ENCODE measurements at regions not wholly inside any gene's neighbourhood (a gene's known extent, or its start where the extent isn't known, plus 50 kb on each side); places are given as distances from the start of the nearest gene placed in this dataset.
"Not testable (repeated sequence)": the region's sequence is repeated elsewhere in the genome, so short reads cannot be mapped to it uniquely, and the experiment has no call there.

GRCh38 chr2:8505311-8505920, 176.4 kb upstream of the ID2 start:
- no peak for DNase-seq

- no peak for DNase-seq
Measured at GRCh38 chr2:8506746-8507145, 175.1 kb upstream of the ID2 start.

DNA sequence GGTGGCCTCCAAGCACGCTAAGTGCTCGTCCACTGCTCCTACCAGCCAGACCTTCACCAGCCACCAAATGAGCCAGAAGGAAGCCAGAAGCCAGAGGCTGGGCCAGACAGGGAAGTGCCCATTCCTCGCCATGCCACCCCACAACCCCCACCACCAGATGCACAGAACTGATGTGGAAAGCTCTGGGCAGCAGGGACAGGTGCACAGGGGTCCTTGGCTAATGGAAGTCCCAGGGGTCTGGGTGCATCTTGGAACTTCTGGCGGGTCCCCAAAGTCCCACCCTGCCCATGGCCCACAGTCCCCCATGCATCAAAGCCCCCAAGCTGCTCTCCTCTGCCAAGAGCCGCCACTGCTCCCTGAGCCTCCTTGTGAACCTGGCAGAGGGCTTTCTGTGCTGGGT, 173.1 kb upstream of the ID2 start:
- DNase-seq = no peak

GRCh38 chr2:8509621-8510020, 172.2 kb upstream of the ID2 start:
- DNase-seq = no peak

DNA sequence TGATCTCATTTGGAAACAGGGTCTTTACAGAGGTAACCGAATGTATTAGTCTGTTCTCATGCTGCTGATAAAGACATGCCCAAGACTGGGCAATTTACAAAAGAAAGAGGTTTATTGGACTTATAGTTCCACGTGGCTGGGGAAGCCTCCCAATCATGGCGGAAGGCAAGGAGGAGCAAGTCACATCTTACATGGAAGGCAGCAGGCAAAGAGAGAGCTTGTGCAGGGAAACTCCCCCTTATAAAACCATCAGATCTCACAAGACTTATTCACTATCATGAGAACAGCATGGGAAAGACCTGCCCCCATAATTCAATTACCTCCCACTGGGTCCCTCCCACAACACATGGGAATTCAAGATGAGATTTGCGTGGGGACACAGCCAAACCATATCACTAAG, 171.8 kb upstream of the ID2 start:
- not testable (repeated sequence) for DNase-seq

DNA sequence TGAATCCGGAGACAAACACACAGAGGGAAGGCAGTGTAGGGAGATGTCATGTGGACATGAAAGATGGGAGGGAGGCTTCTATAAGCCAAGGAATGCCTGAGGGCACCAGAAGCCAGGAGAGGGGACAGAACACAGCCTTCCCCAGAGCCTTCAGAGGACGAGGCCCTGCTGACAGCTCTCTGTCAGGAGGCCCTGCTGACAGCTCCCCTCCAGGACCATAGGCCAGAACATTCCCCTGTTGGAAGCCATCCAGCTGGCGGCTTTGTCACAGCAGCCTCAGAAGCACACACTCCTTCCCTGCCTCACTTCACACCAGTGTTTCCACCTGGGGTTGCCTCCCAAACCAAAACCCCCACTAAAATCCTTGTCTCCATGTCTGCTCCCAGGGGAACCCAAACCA, 171.3 kb upstream of the ID2 start:
- DNase-seq = no peak

- DNase-seq = peak; percentile 61
Measured at GRCh38 chr2:8511868-8512612, 169.8 kb upstream of the ID2 start.

DNA sequence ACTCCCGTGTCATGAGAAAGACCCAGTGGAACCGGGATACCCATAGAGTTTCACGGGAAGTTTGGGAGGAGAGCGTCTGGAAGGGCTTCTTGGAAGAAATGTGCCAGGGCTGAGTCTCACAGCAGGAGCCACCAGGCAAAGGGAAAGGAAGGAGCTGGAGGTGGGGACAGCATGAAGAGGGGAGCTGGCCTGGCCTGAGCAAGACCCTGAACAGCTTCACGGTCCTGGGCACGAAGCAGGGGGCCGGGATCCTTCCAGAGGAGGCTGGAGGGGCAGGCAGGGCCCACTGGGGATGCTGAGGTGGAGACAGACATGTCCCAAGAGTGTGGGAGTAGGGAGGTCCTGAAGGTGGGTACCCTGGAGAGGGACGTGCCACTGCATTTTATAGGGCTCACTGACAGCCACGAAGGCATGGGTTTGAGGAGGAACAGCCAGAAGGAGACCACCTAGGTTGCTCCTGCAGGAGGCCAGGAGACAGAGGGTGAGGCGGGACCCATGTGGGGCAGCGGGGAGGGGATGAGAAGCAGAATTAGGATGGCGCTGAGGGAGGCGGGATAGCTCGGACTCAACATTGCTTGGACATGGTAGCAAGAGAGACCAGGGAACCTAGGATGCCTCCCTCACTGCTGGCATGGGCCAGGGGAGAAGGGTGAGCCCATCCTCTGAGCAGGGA, 168.1 kb upstream of the ID2 start:
- no peak for DNase-seq

GRCh38 chr2:8514274-8514662, 167.6 kb upstream of the ID2 start:
- no peak for DNase-seq

- peak; percentile 75 for DNase-seq
Measured at GRCh38 chr2:8514796-8515758, 166.8 kb upstream of the ID2 start.

DNA sequence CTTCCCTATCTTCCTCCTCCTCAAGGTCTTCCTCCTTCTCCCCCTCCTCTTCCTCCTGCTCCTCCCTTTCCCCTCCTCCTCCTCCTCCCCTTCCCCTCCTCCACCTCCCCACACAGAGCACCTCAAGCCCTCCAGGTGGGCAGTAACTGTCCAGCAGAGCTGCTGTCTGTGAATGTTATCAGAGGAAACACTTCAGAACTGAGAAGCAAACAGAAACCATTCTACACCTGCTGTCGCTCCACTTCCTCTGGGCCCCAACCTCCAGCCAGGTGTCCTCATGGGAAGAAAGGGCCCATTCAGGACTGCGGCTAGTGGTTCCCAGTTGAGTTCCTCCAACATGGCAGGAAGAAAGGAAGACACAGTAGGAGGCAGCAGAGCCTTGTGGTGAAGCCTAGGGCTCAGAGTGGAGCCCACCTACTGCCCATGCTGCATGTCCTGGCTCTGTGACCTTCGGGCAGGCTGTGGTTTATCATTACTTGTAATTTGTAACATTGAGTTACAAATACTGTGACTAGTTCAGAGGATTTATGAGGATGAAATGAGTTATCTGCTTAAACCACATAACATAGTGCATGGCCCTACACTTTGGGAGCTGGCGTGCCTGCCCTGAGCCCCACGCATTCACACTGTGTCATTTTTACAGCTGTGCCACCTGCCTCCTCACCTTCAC, 165.9 kb upstream of the ID2 start:
- no peak for DNase-seq

GRCh38 chr2:8517850-8518498, 163.9 kb upstream of the ID2 start:
- DNase-seq = no peak

- DNase-seq = no peak
Measured at GRCh38 chr2:8518979-8519668, 162.7 kb upstream of the ID2 start.

GRCh38 chr2:8520791-8521344, 161.0 kb upstream of the ID2 start:
- no peak for DNase-seq

DNA sequence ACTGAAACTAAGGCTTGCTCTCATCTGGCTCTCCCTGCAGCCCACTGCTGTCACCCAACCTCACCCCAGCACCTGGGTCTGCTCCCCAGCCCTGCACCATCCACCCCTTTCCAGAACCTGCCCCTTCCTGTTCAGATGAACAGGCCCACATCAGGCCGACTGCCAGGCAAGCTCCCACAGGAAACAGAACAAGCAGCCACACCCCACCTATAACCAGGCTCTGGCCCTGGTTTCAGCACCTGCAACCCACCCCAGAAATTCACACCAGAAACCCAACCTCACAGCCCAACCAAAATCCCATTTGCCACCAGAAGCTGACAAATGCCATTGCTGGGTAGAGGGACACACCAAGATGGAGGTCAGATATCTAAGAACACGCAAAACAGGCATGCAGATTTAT, 159.2 kb upstream of the ID2 start:
- DNase-seq = no peak

GRCh38 chr2:8524388-8524787, 157.5 kb upstream of the ID2 start:
- DNase-seq = no peak

- peak; percentile 42 for DNase-seq
Measured at GRCh38 chr2:8524823-8525222, 157.0 kb upstream of the ID2 start.

DNA sequence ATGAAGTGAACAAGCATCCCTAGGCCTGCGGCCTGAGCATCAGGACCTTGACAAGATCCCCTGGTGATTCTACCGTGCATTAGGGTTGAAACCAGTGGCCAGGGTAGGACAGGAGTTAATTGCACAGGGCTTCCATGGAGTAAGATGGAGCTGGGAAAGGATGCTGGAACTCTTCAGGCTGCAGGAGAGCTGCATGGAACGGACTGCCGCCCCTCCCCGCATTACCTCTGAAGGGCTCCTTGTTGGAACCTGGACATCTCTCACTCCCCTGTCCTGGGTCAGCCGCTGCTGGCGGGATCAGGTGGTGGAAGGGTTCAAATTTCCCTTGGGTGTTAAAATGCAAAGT, 156.6 kb upstream of the ID2 start:
- no peak for DNase-seq

DNA sequence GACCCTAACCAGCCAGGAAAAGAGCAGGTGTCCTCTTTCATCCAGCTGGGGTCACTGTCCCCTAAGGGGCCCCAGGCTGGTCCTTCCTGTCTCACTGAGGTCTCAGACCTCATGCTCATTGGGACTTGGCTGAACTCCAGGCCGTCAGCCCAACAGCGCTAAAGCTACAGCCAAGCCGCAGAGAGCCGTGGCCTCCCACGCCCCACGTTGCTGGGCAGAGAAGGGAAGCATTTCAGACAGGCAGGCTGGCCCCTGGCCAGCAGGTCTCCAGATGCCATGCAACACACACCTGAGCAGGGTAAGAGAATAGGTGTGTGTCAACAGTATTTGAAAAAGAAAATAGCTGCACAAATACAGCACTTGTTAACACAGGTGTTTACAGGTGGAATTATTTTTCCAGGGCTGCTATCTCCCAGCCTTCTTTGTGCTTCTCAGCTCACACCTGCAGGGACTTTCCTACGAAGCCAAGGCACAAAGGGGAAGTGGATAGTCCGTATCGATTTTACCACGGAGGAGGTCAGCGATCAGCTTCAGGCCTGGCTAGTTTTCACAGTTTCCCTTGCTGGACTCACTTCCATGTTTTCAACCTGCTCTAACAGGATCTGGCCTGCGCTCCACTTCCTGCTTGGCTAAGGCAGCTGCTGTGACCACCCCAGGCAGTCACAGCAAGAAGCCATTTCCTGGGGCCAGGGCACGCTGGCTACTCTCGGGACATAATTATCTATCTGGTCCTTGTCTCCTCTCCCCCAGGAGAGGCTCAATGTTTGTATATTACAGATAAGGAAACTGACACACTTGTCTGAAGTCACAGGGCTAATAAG, 156.1 kb upstream of the ID2 start:
- peak; percentile 98 for DNase-seq

GRCh38 chr2:8526403-8526696, 155.5 kb upstream of the ID2 start:
- no peak for DNase-seq

DNA sequence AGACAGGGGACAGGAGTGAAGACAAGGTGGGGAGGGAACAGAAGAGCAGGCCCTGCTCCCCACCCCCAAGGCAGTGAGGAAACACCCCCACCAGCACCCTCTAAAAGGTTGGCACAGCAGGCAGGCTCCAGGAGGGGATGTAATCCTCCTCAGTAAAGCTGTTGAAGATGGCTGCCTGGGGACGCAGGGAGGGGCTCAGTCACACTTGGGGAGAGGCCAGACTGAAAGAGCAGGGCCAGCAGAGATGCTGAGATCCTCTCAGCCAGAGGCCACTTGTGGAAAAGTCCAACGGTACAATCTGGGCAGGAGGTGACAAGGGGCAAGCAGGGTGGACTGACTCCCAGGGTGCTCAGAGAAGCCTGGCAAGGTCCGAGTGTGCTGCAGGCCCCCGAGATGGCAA, 154.8 kb upstream of the ID2 start:
- DNase-seq = no peak

All from hematopoietic multipotent progenitor cell treated with erythropoietin and hydrocortisone succinate and interleukin-3 and kit ligand, for 6 days (in vitro differentiated cells).